OCI-LY7 (cell line): ENCODE measurements at regions not wholly inside any gene's neighbourhood (a gene's known extent, or its start where the extent isn't known, plus 50 kb on each side); places are given as distances from the start of the nearest gene placed in this dataset.

Source experiments
- BruUV-seq: library from RNA; stranded (reverse); fragments of 400-500 nt; replicated peaks from 2 replicates; lab custom pipeline; 2021; lab: Mats Ljungman, UMichigan
- CTCF ChIA-PET: fragments of 300-600 bp; sonication (Branson Sonifier 250); formaldehyde crosslinking; loops from one replicate; lab custom pipeline; 2022; ENCODE audit warnings: antibody characterized with exemption; ENCODE audit not compliant: unreplicated experiment; lab: Charles Lee
- POLR2A ChIA-PET: fragments of 300-600 bp; sonication (Branson Sonifier 250); formaldehyde crosslinking; loops from one replicate; lab custom pipeline; 2022; ENCODE audit warnings: antibody characterized with exemption; lab: Charles Lee
- DNase-seq: peaks from one replicate; pipeline ENCODE4 v3.0.0-alpha.2; 2015; ENCODE audit warnings: low spot score
- H2AFZ ChIP-seq: fragments of 200-600 bp; sonication (generic), shearing (Covaris generic); 2 replicates; pipeline ENCODE4 v1.6.1; 2014; ENCODE audit warnings: mild to moderate bottlenecking, antibody characterized with exemption, low read length, moderate library complexity
- H3K27ac ChIP-seq: fragments of 200-600 bp; sonication (generic); 2 replicates; pipeline ENCODE4 v1.5.1; 2014; ENCODE audit warnings: mixed run types, low read depth, mild to moderate bottlenecking, moderate library complexity, low read length, inconsistent platforms; ENCODE audit not compliant: poor library complexity, severe bottlenecking
- H3K36me3 ChIP-seq: fragments of 200-600 bp; sonication (generic); 2 replicates; pipeline ENCODE4 v1.6.1; 2014; ENCODE audit warnings: mild to moderate bottlenecking, antibody characterized with exemption, low read length, moderate library complexity, mixed read lengths; ENCODE audit not compliant: insufficient read depth
- H3K4me1 ChIP-seq: fragments of 200-600 bp; sonication (generic); 2 replicates; pipeline ENCODE4 v1.5.1; 2014; ENCODE audit warnings: mild to moderate bottlenecking, low read length; ENCODE audit not compliant: insufficient read depth, poor library complexity, severe bottlenecking
- H3K4me2 ChIP-seq: fragments of 200-600 bp; sonication (generic); 2 replicates; pipeline ENCODE4 v1.6.1; 2014; ENCODE audit warnings: mild to moderate bottlenecking, low read length
- H3K4me3 ChIP-seq: fragments of 200-600 bp; sonication (generic); 2 replicates; pipeline ENCODE4 v1.5.1; 2014; ENCODE audit warnings: mild to moderate bottlenecking, low read depth, low read length; ENCODE audit not compliant: poor library complexity, severe bottlenecking
- H3K79me2 ChIP-seq: fragments of 200-600 bp; sonication (generic); 2 replicates; pipeline ENCODE4 v1.6.1; 2016; ENCODE audit warnings: low read depth, mild to moderate bottlenecking, low read length, moderate library complexity, mixed read lengths; ENCODE audit not compliant: insufficient read depth
- H3K9me2 ChIP-seq: fragments of 200-600 bp; sonication (generic); 2 replicates; pipeline ENCODE4 v1.6.1; 2016; ENCODE audit warnings: mild to moderate bottlenecking, low read length, mixed read lengths; ENCODE audit not compliant: insufficient read depth
- H3K9me3 ChIP-seq: fragments of 200-600 bp; sonication (generic); 2 replicates; pipeline ENCODE4 v1.6.1; 2014; ENCODE audit warnings: mild to moderate bottlenecking, mixed run types, low read length, mixed read lengths
- H4K20me1 ChIP-seq: fragments of 200-600 bp; sonication (generic); 2 replicates; pipeline ENCODE4 v1.6.1; 2014; ENCODE audit warnings: mild to moderate bottlenecking, antibody characterized with exemption, low read length, moderate library complexity, mixed read lengths; ENCODE audit not compliant: insufficient read depth
- CTCF ChIP-seq: fragments of 200-600 bp; sonication (generic); conservative IDR thresholded peaks from 2 replicates; pipeline ENCODE4 v1.5.1; 2014; ENCODE audit warnings: mild to moderate bottlenecking, antibody characterized with exemption, low read length, moderate library complexity, mixed read lengths
- EZH2phosphoT487 ChIP-seq: fragments of 200-600 bp; sonication (generic); IDR thresholded peaks from 2 replicates; pipeline ENCODE4 v1.6.1; 2018; ENCODE audit warnings: low read depth, borderline replicate concordance, mild to moderate bottlenecking, mixed run types, antibody characterized with exemption, low read length, moderate library complexity, mixed read lengths
- intact Hi-C: fragments of 100-400 bp; cut with micrococcal nuclease; formaldehyde crosslinking; loops from one replicate; pipeline ENCODE4 v1.10.0; 2022; ENCODE audit not compliant: unreplicated experiment

GRCh38 chr4:138659812-138660316 lies 355.7 kb upstream of the NOCT start:
- Histone ChIP-seq H3K36me3 (no peaks in the 10 kb centered on the region), H3K9me2 (no peaks in the 10 kb centered on the region), H3K9me3 (no peaks in the 10 kb centered on the region), H2AFZ (no peak overlapping the region), H3K27ac (no peak overlapping the region), H4K20me1 (no peaks in the 10 kb centered on the region), H3K4me3 (no peak overlapping the region), H3K4me2 (no peak overlapping the region), H3K4me1 (no peaks in the 10 kb centered on the region), H3K79me2 (no peaks in the 10 kb centered on the region)
- intact Hi-C loops = no loop called here
- TF ChIP-seq EZH2phosphoT487 (no peak), CTCF (no peak)
- no peak for DNase-seq
- POLR2A ChIA-PET = no interaction called here
- BruUV-seq = no TSS peak
- CTCF ChIA-PET = no interaction called here

DNA sequence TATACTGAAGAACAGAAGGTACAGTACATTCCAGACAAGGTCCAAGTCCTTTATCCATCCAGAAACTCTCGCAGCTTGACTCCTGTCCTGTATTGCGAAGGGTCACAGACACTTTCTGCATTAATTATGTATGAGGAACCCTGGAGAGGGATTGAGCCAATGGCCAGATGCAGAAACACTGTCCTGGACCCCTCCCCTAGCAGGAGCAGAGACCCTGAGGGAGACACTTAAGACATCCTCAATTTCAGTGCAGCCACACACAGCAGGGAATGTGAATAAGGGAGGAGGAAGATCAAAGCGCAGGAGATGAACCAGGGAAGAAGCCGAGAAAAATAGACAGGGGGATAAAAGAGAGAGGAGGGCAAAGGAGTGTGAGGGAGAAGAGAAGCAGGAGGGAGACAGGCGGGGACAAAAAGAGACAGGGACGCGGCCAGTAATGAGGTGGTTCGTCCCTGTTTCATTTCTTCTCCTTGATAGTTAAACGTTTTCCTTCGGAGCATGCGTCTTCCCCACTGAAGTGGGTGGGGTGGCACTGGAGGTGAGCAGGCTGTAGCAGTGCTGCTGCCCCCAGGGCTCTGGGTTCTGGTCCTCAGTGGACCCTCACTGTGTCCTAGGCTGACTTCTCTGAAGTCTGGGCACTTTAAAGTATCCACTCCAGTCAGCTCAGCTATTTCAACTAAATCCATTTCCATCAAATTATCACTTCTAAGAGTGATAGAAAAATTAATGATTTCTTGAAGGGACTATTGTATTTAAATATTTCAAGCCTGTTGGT lies 356.4 kb upstream of the NOCT start:
- Histone ChIP-seq H3K36me3 (no peaks in the 10 kb centered on the region), H3K79me2 (no peaks in the 10 kb centered on the region), H3K4me3 (no peak overlapping the region), H2AFZ (no peak overlapping the region), H3K4me1 (no peaks in the 10 kb centered on the region), H3K4me2 (no peak overlapping the region), H3K9me3 (no peaks in the 10 kb centered on the region), H3K9me2 (no peaks in the 10 kb centered on the region), H3K27ac (no peak overlapping the region), H4K20me1 (no peaks in the 10 kb centered on the region)
- no TSS peak for BruUV-seq
- intact Hi-C loops = no loop called here
- TF ChIP-seq EZH2phosphoT487 = no peak
- no peak for TF ChIP-seq CTCF
- ChIA-PET POLR2A (no interaction called here), CTCF (no interaction called here)
- DNase-seq = no peak

- no peak overlapping the region for H2AFZ ChIP-seq
- ChIA-PET POLR2A (no interaction called here), CTCF (no interaction called here)
- no peaks in the 10 kb centered on the region for H4K20me1 ChIP-seq
- no peaks in the 10 kb centered on the region for H3K4me1 ChIP-seq
- no peak overlapping the region for H3K4me2 ChIP-seq
- TF ChIP-seq EZH2phosphoT487 (no peak), CTCF (no peak)
- H3K27ac ChIP-seq = no peak overlapping the region
- DNase-seq = no peak
- no TSS peak for BruUV-seq
- intact Hi-C loops = no loop called here
- no peaks in the 10 kb centered on the region for H3K79me2 ChIP-seq
- H3K4me3 ChIP-seq = no peak overlapping the region
- no peaks in the 10 kb centered on the region for H3K36me3 ChIP-seq
- no peaks in the 10 kb centered on the region for H3K9me3 ChIP-seq
- H3K9me2 ChIP-seq = no peaks in the 10 kb centered on the region
These were observed 357.1 kb upstream of the NOCT start for GRCh38 chr4:138658518-138658917.
